ENCODE measurements at regions not wholly inside any gene's neighbourhood (a gene's known extent, or its start where the extent isn't known, plus 50 kb on each side); places are given as distances from the start of the nearest gene placed in this dataset.

DNA sequence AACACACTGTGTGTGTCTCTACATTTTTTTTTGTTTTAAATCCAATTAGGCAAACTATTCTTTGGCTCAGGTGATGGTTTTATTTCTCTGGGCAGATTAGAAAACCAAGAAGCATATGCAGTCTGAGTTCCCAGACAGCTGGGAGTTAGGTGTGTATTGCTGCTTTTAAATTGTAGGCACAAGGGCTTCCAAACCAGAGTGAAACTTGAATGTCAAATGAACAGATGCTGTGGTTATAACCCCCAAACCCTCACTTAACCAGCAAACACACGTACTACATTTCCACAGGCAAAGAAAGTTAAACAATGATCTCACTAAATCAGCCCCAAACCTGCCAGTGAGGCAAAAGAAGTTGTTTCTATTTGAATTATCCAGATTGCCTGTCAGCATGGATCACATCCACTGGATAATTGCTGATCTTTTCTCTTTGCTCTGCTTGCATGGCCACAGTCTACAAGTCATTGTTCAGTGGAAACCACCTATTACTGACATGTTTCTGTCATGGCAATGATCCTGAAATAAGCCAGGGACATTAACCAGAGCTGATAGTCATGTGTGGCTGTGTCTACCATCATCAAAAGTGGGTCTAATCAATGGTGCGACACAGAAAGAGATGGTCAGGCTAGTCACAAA, 576.5 kb upstream of the PLXNA2 start:
- Histone ChIP-seq H3K79me2 (ENCODE audit: low read length) (no peaks in the 10 kb centered on the region), H3K9me2 (replicated peaks; ENCODE audit: insufficient read depth, low read length) (no peaks in the 10 kb centered on the region), H3K36me3 (replicated peaks; ENCODE audit: insufficient read depth, low read length) (no peaks in the 10 kb centered on the region), H3K4me3 (ENCODE audit: low read length) (no peak overlapping the region), H2AFZ (ENCODE audit: low read length) (no peak overlapping the region), H3K4me2 (ENCODE audit: low read depth, low read length) (no peak overlapping the region), H3K4me1 (ENCODE audit: low read length) (peaks cover 12% of the 10 kb centered on the region; the same call in 1 of the 2 replicates), H3K9ac (ENCODE audit: low read length) (no peak overlapping the region), H3K27me3 (replicated peaks; ENCODE audit: insufficient read depth, low read length) (no peaks in the 10 kb centered on the region), H3K27ac (ENCODE audit: low read length) (peak overlapping the region; percentile 8; the same call in 1 of the 2 replicates), H3F3A (ENCODE audit: insufficient read depth, low read length) (no peaks in the 10 kb centered on the region), H4K20me1 (ENCODE audit: insufficient read depth, low read length) (no peaks in the 10 kb centered on the region), H3K9me3 (replicated peaks; ENCODE audit: insufficient read depth, low read length) (no peaks in the 10 kb centered on the region)
- TF ChIP-seq EZH2phosphoT487 (IDR thresholded peaks at IDR 0.05; ENCODE audit: low read length) = no peak
- no peak for TF ChIP-seq EZH2 (optimal IDR thresholded peaks at IDR 0.05; ENCODE audit: low read depth, low read length)
- TF ChIP-seq, protein P1, sequence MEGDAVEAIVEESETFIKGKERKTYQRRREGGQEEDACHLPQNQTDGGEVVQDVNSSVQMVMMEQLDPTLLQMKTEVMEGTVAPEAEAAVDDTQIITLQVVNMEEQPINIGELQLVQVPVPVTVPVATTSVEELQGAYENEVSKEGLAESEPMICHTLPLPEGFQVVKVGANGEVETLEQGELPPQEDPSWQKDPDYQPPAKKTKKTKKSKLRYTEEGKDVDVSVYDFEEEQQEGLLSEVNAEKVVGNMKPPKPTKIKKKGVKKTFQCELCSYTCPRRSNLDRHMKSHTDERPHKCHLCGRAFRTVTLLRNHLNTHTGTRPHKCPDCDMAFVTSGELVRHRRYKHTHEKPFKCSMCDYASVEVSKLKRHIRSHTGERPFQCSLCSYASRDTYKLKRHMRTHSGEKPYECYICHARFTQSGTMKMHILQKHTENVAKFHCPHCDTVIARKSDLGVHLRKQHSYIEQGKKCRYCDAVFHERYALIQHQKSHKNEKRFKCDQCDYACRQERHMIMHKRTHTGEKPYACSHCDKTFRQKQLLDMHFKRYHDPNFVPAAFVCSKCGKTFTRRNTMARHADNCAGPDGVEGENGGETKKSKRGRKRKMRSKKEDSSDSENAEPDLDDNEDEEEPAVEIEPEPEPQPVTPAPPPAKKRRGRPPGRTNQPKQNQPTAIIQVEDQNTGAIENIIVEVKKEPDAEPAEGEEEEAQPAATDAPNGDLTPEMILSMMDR (IDR thresholded peaks at IDR 0.05; ENCODE audit: low read length) = no peak
- peak; percentile 83 for DNase-seq

DNA sequence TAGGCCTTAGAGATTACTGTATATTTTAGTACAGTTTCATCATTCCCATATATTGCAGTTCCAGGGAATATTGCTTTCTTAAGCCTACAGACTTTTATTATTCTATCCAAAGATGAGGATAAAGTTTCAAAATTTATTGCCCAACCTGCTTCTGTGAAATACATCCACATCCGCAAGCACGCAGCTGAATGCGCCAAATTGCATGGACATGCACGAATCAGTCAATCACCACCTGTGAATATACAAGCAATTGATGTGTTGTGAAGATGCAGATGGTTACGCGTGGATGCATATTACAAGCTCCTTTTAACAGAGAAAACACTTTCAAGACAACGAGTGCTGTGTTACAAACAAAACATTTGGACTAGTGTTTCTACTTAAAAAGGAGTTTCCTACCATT, 577.8 kb upstream of the PLXNA2 start:
- Histone ChIP-seq H3K27ac (ENCODE audit: low read length) (no peak overlapping the region), H3K9me2 (replicated peaks; ENCODE audit: insufficient read depth, low read length) (no peaks in the 10 kb centered on the region), H3F3A (ENCODE audit: insufficient read depth, low read length) (no peaks in the 10 kb centered on the region), H3K27me3 (replicated peaks; ENCODE audit: insufficient read depth, low read length) (no peaks in the 10 kb centered on the region), H3K79me2 (ENCODE audit: low read length) (no peaks in the 10 kb centered on the region), H3K9ac (ENCODE audit: low read length) (no peak overlapping the region), H3K4me2 (ENCODE audit: low read depth, low read length) (no peak overlapping the region), H3K9me3 (replicated peaks; ENCODE audit: insufficient read depth, low read length) (no peaks in the 10 kb centered on the region), H2AFZ (ENCODE audit: low read length) (no peak overlapping the region), H3K36me3 (replicated peaks; ENCODE audit: insufficient read depth, low read length) (no peaks in the 10 kb centered on the region), H3K4me3 (ENCODE audit: low read length) (no peak overlapping the region), H4K20me1 (ENCODE audit: insufficient read depth, low read length) (no peaks in the 10 kb centered on the region), H3K4me1 (ENCODE audit: low read length) (peaks cover 12% of the 10 kb centered on the region; the same call in 1 of the 2 replicates)
- no peak for DNase-seq
- TF ChIP-seq EZH2 (optimal IDR thresholded peaks at IDR 0.05; ENCODE audit: low read depth, low read length) (no peak), EZH2phosphoT487 (IDR thresholded peaks at IDR 0.05; ENCODE audit: low read length) (no peak)
- TF ChIP-seq, protein P1 (IDR thresholded peaks at IDR 0.05; ENCODE audit: low read length) = no peak

DNA sequence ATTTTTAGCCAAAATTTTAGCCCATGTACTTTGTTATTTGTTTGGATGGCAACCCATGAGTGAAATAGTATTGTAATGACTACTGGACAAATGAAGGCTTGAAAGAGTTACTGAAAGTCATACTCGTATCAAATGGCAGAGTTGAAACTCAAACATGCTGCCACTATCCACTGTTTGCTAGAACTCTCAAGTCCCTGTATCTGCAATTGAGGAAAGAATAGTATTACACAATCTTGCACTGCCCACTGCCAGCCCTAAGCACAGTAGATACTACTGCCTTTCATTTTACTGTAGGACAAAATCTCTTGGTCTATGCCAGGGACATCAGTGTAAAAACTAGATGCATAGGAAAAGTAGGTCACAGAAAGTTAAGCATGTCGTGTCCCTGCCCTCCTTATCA, 581.1 kb upstream of the PLXNA2 start:
- H3K9ac ChIP-seq (ENCODE audit: low read length) = no peak overlapping the region
- no peaks in the 10 kb centered on the region for H3K36me3 ChIP-seq (replicated peaks; ENCODE audit: insufficient read depth, low read length)
- H3K9me3 ChIP-seq (replicated peaks; ENCODE audit: insufficient read depth, low read length) = no peaks in the 10 kb centered on the region
- H3K9me2 ChIP-seq (replicated peaks; ENCODE audit: insufficient read depth, low read length) = no peaks in the 10 kb centered on the region
- H2AFZ ChIP-seq (ENCODE audit: low read length) = no peak overlapping the region
- H4K20me1 ChIP-seq (ENCODE audit: insufficient read depth, low read length) = no peaks in the 10 kb centered on the region
- no peaks in the 10 kb centered on the region for H3K79me2 ChIP-seq (ENCODE audit: low read length)
- DNase-seq = no peak
- peaks cover 9% of the 10 kb centered on the region; the same call in 1 of the 2 replicates for H3K4me1 ChIP-seq (ENCODE audit: low read length)
- no peak overlapping the region for H3K27ac ChIP-seq (ENCODE audit: low read length)
- H3F3A ChIP-seq (ENCODE audit: insufficient read depth, low read length) = no peaks in the 10 kb centered on the region
- H3K4me2 ChIP-seq (ENCODE audit: low read depth, low read length) = no peak overlapping the region
- H3K27me3 ChIP-seq (replicated peaks; ENCODE audit: insufficient read depth, low read length) = no peaks in the 10 kb centered on the region
- no peak for TF ChIP-seq EZH2phosphoT487 (IDR thresholded peaks at IDR 0.05; ENCODE audit: low read length)
- TF ChIP-seq EZH2 (optimal IDR thresholded peaks at IDR 0.05; ENCODE audit: low read depth, low read length) = no peak
- TF ChIP-seq, protein P1 (IDR thresholded peaks at IDR 0.05; ENCODE audit: low read length) = no peak
- no peak overlapping the region for H3K4me3 ChIP-seq (ENCODE audit: low read length)

Measured in MM.1S (cell line).